ENCODE measurements at regions not wholly inside any gene's neighbourhood (a gene's known extent, or its start where the extent isn't known, plus 50 kb on each side); places are given as distances from the start of the nearest gene placed in this dataset.

DNA sequence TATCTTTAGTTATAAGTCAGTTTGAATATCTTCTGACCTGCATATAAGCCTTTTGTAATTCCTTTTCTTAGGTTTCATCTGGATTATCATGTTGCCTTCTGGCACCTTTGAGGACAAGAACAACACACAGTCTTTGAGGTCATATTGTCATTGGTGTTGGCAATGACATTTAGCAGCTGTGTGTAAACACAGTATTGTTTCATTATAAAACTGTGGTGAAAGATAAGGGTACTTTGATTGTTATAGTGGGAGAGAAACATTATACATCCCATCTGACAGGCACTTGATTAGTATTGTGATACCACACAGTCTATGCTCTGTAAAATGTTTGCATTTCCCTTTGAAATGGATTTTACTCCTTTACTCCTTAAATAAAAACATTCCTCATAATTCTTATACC lies 313.5 kb downstream of the RPRM start:
- TF ChIP-seq, protein P1, sequence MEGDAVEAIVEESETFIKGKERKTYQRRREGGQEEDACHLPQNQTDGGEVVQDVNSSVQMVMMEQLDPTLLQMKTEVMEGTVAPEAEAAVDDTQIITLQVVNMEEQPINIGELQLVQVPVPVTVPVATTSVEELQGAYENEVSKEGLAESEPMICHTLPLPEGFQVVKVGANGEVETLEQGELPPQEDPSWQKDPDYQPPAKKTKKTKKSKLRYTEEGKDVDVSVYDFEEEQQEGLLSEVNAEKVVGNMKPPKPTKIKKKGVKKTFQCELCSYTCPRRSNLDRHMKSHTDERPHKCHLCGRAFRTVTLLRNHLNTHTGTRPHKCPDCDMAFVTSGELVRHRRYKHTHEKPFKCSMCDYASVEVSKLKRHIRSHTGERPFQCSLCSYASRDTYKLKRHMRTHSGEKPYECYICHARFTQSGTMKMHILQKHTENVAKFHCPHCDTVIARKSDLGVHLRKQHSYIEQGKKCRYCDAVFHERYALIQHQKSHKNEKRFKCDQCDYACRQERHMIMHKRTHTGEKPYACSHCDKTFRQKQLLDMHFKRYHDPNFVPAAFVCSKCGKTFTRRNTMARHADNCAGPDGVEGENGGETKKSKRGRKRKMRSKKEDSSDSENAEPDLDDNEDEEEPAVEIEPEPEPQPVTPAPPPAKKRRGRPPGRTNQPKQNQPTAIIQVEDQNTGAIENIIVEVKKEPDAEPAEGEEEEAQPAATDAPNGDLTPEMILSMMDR (IDR thresholded peaks at IDR 0.05): no peak
- TF ChIP-seq EZH2 (IDR thresholded peaks at IDR 0.05) (no peak), EZH2phosphoT487 (IDR thresholded peaks at IDR 0.05) (no peak)
